Astrocyte of the cerebellum (primary cell): ENCODE measurements at regions not wholly inside any gene's neighbourhood (a gene's known extent, or its start where the extent isn't known, plus 50 kb on each side); places are given as distances from the start of the nearest gene placed in this dataset.

Source experiments
- DNase-seq: peaks from one replicate; pipeline ENCODE4 v3.0.0-alpha.2; 2011; ENCODE audit warnings: low read depth
- H3K4me3 ChIP-seq: 2 replicates; pipeline ENCODE4 v1.5.1; 2011; ENCODE audit warnings: mild to moderate bottlenecking, low read depth, low read length, moderate library complexity
- in situ Hi-C: cut with HindIII; loops from 2 replicates; pipeline ENCODE4 v1.10.0; 2017; ENCODE audit warnings: low sequenced_read_pairs
- TF ChIP-seq, protein P1 (sequence below): IDR thresholded peaks from 2 replicates; pipeline ENCODE4 v1.5.1; 2012; ENCODE audit warnings: low read length, low read depth, moderate library complexity, mild to moderate bottlenecking; ENCODE audit errors: missing control alignments

DNA sequence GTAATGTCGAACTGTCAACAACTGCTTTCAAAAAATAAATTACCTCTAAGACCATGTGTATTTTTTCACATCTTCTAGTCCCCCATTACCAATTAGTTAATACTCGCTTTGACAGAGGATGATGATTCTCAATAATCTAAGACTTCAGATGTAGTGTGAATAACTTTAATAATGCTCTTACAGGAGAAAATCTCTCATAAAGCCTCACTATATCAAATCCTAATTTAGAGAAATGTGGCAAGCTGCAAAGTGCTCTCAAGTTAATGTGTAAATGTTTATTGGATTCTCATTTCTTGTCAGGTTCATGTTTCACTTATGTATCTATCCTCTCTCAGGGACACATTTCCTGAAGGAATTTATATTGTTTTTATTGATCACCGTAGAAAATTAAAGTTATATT, 223.9 kb downstream of the CDH7 start:
- TF ChIP-seq, protein P1, sequence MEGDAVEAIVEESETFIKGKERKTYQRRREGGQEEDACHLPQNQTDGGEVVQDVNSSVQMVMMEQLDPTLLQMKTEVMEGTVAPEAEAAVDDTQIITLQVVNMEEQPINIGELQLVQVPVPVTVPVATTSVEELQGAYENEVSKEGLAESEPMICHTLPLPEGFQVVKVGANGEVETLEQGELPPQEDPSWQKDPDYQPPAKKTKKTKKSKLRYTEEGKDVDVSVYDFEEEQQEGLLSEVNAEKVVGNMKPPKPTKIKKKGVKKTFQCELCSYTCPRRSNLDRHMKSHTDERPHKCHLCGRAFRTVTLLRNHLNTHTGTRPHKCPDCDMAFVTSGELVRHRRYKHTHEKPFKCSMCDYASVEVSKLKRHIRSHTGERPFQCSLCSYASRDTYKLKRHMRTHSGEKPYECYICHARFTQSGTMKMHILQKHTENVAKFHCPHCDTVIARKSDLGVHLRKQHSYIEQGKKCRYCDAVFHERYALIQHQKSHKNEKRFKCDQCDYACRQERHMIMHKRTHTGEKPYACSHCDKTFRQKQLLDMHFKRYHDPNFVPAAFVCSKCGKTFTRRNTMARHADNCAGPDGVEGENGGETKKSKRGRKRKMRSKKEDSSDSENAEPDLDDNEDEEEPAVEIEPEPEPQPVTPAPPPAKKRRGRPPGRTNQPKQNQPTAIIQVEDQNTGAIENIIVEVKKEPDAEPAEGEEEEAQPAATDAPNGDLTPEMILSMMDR = no peak
- in situ Hi-C loops = no loop called here
- no peak overlapping the region for H3K4me3 ChIP-seq
- no peak for DNase-seq

DNA sequence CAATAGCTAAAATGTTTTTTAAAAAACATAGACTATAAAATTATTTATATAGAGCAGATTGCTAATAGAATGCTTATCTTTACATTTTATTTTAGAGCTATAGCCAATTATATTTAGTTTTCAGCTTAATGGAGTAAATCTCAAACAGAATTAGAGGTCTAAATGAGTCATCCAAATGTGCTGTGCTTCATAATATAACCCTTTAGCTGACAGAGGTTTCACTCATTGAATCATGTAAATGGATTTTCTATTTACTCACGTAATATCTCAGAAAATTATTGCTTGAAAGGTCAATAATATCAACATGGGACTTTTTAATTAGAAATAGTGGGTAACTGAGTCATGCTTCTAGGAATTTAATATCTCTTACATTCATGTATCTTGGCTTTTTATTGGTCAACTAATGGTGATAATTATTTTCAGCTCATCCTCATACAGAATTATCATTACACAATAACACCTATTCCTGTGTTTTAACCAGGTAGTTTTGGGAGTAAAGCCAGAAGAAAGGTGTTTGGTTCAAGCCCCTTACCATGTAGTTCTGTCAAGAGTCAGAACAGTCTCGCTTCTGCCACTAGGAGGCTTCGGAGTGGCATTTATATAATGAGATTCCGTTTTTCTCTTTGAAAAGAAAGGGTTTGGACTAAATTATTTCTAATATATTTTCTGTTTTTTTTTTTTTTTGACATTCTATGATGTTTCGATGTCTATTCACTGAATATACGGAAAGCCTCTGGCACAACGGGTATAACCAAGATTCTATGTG, 217.6 kb downstream of the CDH7 start:
- TF ChIP-seq, protein P1 = peak; percentile 38
- in situ Hi-C loops = no loop called here
- no peak overlapping the region for H3K4me3 ChIP-seq
- DNase-seq = no peak

DNA sequence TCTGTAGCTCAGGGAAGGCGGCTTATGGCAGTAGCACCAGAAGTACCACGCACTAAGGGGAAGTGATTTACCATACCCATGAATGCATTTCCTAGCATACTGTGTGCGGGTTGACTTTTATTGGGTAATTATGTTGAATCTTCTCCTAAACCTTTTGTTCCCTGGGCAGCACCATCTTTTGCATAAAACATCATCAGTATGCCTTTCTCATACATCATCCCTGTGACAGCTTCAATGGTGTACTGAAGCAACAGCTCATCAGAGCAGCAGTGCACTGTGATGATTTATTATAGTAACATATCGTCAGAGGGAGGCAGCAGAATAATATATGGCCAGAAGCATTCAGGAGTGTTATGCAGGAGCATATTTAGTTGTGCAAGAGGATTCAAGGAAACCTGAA, 204.9 kb downstream of the CDH7 start:
- DNase-seq = no peak
- no peak overlapping the region for H3K4me3 ChIP-seq
- in situ Hi-C loops = no loop called here
- TF ChIP-seq, protein P1 = no peak

DNA sequence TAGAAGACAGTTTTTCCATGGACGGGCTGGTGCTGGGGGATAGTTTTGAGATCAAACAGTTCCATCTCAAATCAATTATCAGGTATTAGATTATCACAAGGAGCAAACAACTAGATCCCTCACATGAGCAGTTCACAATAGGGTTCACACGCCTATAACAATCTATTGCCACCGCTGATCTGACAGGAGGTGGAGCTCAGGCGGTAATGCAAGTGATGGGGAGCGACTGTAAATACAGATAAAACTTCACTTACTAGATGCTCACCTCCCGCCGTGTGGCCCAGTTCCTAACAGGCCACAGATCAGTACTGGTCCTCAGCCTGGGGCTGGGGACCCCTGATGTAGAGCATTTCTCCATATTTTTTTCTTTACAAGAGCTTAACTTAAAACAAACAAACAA, 203.6 kb downstream of the CDH7 start:
- no peak for DNase-seq
- in situ Hi-C loops = no loop called here
- no peak overlapping the region for H3K4me3 ChIP-seq
- TF ChIP-seq, protein P1 = no peak

DNA sequence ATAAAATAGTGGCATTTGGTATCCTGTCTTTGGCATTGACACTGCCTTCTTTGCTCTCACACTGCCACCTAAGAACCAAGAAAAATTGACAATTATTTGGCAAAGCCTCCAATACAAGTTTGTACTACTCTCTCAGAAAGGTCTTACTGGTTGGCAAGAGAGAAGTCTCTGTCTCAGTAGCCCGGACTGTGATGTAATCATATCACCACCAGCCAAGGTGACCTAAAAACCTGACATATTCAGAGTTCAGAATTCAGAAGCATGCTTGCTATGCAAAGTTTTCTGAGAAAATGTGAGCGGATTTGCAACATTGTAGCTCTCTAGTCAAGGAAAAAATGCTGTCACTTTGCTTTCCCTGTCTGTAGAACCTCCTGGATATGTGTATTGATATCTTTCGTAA, 196.0 kb downstream of the CDH7 start:
- in situ Hi-C loops = no loop called here

DNA sequence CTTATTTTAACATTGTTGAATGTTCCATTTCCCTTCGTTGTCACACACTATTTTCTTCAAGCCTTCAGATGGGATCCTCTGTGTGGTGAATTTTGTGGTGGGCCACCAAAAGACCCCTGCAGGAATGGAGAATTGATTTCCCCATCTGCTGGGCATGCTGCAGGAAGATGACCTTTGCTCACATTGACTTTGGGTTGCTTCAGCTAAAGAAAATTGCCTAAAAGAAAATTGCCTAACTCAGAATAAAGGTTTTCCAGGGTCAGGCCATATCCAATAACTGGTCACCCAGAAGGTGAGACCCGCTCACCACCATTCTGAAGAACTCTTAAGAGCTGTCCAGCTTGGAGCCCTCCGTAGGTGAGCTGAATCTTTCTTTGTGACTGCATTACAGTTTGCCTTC, 192.5 kb downstream of the CDH7 start:
- H3K4me3 ChIP-seq = no peak overlapping the region
- in situ Hi-C loops = no loop called here
- TF ChIP-seq, protein P1 = no peak
- no peak for DNase-seq

More for the DNA sequence above, 196.0 kb downstream of the CDH7 start:
- DNase-seq = no peak
- TF ChIP-seq, protein P1 = no peak
- H3K4me3 ChIP-seq = no peak overlapping the region

DNA sequence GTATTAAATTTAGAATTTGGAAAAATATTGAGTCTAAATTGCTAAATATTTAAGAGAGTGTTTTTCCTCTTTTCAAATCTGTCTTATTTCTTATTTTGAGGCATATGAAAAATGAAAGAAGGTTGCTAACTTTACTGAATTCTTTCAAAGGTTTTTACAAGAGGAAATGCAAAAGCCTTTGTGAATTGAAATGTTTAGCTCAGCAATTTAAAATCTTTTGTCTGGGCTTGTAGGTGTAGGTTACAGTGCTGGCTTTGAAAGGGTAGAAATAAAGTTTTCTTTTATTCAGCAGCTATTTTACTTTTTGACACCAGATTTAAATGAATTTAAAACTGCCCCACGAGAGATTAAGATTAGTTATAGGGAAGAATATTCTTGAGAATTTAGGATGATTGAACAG, 192.0 kb downstream of the CDH7 start:
- no peak for DNase-seq
- TF ChIP-seq, protein P1 = no peak
- H3K4me3 ChIP-seq = no peak overlapping the region
- in situ Hi-C loops = no loop called here
